Posterior vena cava (tissue), 2 donors: ENCODE measurements at regions not wholly inside any gene's neighbourhood (a gene's known extent, or its start where the extent isn't known, plus 50 kb on each side); places are given as distances from the start of the nearest gene placed in this dataset.
"Not testable (repeated sequence)": the region's sequence is repeated elsewhere in the genome, so short reads cannot be mapped to it uniquely, and the experiment has no call there.

Experiments
- DNase-seq: peaks from one replicate; pipeline ENCODE4 v3.0.0-alpha.2; 2020; ENCODE audit warnings: low spot score
- intact Hi-C, 2 donors: fragments of 100-400 bp; cut with DNase I; formaldehyde crosslinking; loops; one replicate each; pipeline versions ENCODE4 v1.14.1 to v1.14.2; 2022 to 2023
- donor health status: DM: yes; HTN: yes; CAD: no.
- donor health status: DM: yes; HTN: yes; CAD: no.

- DNase-seq, result no peak
- intact Hi-C loops, result no loop called here
Observed at GRCh38 chr2:131635611-131636010, 107.9 kb downstream of the CCDC74A start.

GRCh38 chr2:131636704-131637308 is 109.1 kb downstream of the CCDC74A start:
- DNase-seq, intact Hi-C loops: not testable (repeated sequence)

GRCh38 chr2:131639001-131639620 is 111.4 kb downstream of the CCDC74A start:
- DNase-seq, intact Hi-C loops: not testable (repeated sequence)

- intact Hi-C loops, result no loop called here
- no peak for DNase-seq
Observed at GRCh38 chr2:131641414-131642206, 113.9 kb downstream of the CCDC74A start.

- DNase-seq, intact Hi-C loops: not testable (repeated sequence)
Observed at GRCh38 chr2:131643180-131643579, 115.5 kb downstream of the CCDC74A start.

GRCh38 chr2:131645177-131645765 is 117.6 kb downstream of the CCDC74A start:
- intact Hi-C loops, result no loop called here
- no peak for DNase-seq

GRCh38 chr2:131646220-131646619 is 118.5 kb downstream of the CCDC74A start:
- intact Hi-C loops, result not testable (repeated sequence)

GRCh38 chr2:131646669-131647297 is 119.1 kb downstream of the CCDC74A start:
- intact Hi-C loops, result no loop called here
- no peak for DNase-seq

More at GRCh38 chr2:131646220-131646619, 118.5 kb downstream of the CCDC74A start:
- not testable (repeated sequence) for DNase-seq

- DNase-seq, intact Hi-C loops: not testable (repeated sequence)
Observed at GRCh38 chr2:131648565-131648964, 120.9 kb downstream of the CCDC74A start.

GRCh38 chr2:131652246-131652645 is 124.6 kb downstream of the CCDC74A start:
- DNase-seq, intact Hi-C loops: not testable (repeated sequence)

GRCh38 chr2:131654107-131654506 is 126.4 kb downstream of the CCDC74A start:
- intact Hi-C loops, DNase-seq: not testable (repeated sequence)

- intact Hi-C loops, result no loop called here
- peak; percentile 65 for DNase-seq
Observed at GRCh38 chr2:131656816-131657633, 129.3 kb downstream of the CCDC74A start.

- intact Hi-C loops, result no loop called here
- peak; percentile 76 for DNase-seq
Observed at GRCh38 chr2:131657895-131658768, 130.4 kb downstream of the CCDC74A start.

- no peak for DNase-seq
- intact Hi-C loops, result no loop called here
Observed at GRCh38 chr2:131658769-131659131, 131.1 kb downstream of the CCDC74A start.

GRCh38 chr2:131659168-131659572 is 131.5 kb downstream of the CCDC74A start:
- no peak for DNase-seq
- intact Hi-C loops, result no loop called here

GRCh38 chr2:131661101-131661782 is 133.6 kb downstream of the CCDC74A start:
- intact Hi-C loops, DNase-seq: not testable (repeated sequence)

GRCh38 chr2:131661884-131662535 is 134.3 kb downstream of the CCDC74A start:
- DNase-seq, intact Hi-C loops: not testable (repeated sequence)
